ENCODE measurements at regions not wholly inside any gene's neighbourhood (a gene's known extent, or its start where the extent isn't known, plus 50 kb on each side); places are given as distances from the start of the nearest gene placed in this dataset.
"Not testable (repeated sequence)": the region's sequence is repeated elsewhere in the genome, so short reads cannot be mapped to it uniquely, and the experiment has no call there.

GRCh38 chrX:56164135-56164534, 68.0 kb upstream of the KLF8 start:
- not testable (repeated sequence) for TF ChIP-seq CTCF (IDR thresholded peaks at IDR 0.05; ENCODE audit: poor library complexity); EZH2 (IDR thresholded peaks at IDR 0.05; ENCODE audit: borderline replicate concordance)
